Mesothelial cell of epicardium (in vitro differentiated cells): ENCODE measurements at regions not wholly inside any gene's neighbourhood (a gene's known extent, or its start where the extent isn't known, plus 50 kb on each side); places are given as distances from the start of the nearest gene placed in this dataset.

Experiments used
- DNase-seq, 2 experiments: peaks; one replicate each; pipeline ENCODE4 v3.0.0; 2021; ENCODE audit warnings: low spot score in 2 of 2; ENCODE audit not compliant: unreplicated experiment in 2 of 2
- H3K27ac Mint-ChIP-seq: 2 replicates; pipeline ENCODE4 v1.8.0; 2021; ENCODE audit warnings: mixed read lengths
- H3K27me3 Mint-ChIP-seq: 2 replicates; pipeline ENCODE4 v1.8.0; 2021; ENCODE audit warnings: low read depth, mixed read lengths
- H3K36me3 Mint-ChIP-seq: 2 replicates; pipeline ENCODE4 v1.8.0; 2021; ENCODE audit warnings: mixed read lengths
- H3K4me1 Mint-ChIP-seq: 2 replicates; pipeline ENCODE4 v1.8.0; 2021; ENCODE audit warnings: mixed read lengths
- H3K4me3 Mint-ChIP-seq: 2 replicates; pipeline ENCODE4 v1.8.0; 2021; ENCODE audit warnings: mild to moderate bottlenecking, moderate library complexity, mixed read lengths
- H3K9me3 Mint-ChIP-seq: 2 replicates; pipeline ENCODE4 v1.8.0; 2021; ENCODE audit warnings: mixed read lengths
- TF ChIP-seq, protein P1 (sequence below): fragments of 200-600 bp; sonication (generic); IDR thresholded peaks from one replicate; pipeline ENCODE4 v1.5.0; 2021; ENCODE audit warnings: antibody characterized with exemption; ENCODE audit not compliant: unreplicated experiment

DNA sequence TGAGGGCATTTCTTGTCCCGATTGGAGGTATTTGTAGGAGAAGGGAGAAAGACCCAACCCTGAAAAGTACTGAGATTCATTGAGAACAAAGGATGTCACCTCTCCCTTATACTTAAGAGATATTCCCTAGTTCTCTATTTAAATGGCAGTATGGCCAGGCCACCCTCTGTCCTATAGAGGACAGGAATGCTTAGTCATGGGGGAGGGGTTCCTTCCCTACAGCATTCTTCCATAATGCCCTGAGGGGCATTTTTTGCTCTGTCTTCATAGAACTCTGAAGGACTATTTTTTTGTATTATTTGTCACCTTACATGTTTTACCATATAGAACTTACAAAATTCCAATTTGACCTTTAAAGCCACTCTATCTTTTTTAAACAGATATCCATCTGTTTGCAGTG lies 176.3 kb downstream of the TMEM161B start:
- H3K4me3 Mint-ChIP-seq, result no peak overlapping the region
- H3K27ac Mint-ChIP-seq, result no peak overlapping the region
- no peaks in the 10 kb centered on the region for H3K36me3 Mint-ChIP-seq
- TF ChIP-seq, protein P1, sequence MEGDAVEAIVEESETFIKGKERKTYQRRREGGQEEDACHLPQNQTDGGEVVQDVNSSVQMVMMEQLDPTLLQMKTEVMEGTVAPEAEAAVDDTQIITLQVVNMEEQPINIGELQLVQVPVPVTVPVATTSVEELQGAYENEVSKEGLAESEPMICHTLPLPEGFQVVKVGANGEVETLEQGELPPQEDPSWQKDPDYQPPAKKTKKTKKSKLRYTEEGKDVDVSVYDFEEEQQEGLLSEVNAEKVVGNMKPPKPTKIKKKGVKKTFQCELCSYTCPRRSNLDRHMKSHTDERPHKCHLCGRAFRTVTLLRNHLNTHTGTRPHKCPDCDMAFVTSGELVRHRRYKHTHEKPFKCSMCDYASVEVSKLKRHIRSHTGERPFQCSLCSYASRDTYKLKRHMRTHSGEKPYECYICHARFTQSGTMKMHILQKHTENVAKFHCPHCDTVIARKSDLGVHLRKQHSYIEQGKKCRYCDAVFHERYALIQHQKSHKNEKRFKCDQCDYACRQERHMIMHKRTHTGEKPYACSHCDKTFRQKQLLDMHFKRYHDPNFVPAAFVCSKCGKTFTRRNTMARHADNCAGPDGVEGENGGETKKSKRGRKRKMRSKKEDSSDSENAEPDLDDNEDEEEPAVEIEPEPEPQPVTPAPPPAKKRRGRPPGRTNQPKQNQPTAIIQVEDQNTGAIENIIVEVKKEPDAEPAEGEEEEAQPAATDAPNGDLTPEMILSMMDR, result no peak
- H3K9me3 Mint-ChIP-seq, result no peaks in the 10 kb centered on the region
- no peak for DNase-seq
- no peaks in the 10 kb centered on the region for H3K4me1 Mint-ChIP-seq
- no peaks in the 10 kb centered on the region for H3K27me3 Mint-ChIP-seq

DNA sequence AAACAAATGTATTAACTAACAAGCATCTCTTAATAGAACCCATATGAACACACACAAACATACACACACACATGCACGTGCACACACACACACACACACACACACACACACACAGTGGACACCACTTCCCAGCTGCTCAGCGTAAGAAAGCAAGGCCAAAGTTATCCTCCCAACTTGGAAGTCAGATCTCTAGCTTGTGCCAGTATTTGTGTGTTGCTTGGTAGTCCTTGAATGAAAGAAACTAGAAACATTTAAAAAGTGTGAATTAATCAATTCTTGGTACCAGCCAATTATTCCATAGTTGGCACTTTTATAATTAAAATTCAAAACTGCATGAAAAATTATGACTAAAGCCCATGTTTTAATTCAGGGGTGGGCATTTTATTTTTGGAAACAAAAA lies 178.1 kb downstream of the TMEM161B start:
- Mint-ChIP-seq H3K36me3 (no peaks in the 10 kb centered on the region), H3K4me1 (no peaks in the 10 kb centered on the region), H3K27ac (no peak overlapping the region), H3K27me3 (no peaks in the 10 kb centered on the region), H3K4me3 (no peak overlapping the region), H3K9me3 (no peaks in the 10 kb centered on the region)
- TF ChIP-seq, protein P1, result no peak
- no peak for DNase-seq

DNA sequence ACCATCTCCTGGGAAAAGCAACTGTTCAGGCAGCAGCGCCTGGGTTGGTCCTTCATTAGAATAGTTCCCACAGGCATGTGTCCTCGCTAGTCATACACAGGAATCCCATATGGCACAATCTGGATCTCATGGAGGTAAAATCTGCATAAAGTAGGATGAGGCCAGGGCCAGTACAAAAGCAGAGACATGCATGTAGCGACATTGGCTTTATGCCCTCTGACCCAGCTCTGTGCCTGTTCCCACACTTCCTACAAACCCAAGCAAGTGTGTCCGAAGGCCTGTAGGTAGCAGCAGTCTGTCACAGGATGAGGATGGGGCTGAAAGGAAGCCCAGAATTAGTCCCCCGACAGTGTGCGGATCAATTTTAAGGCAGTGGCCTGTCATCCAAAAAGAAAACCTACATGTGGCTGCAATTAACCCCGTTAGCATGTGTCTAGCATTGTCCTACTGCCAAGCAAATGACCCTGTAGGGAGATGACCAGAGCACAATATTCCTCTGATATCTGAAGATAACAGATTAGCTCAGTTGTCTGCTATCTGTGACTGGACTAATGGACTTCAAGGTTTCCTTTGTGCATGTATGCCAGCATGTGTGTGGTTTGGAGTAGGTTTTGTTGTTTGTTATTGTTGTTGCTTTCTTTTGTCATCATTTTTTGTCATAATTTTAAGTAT lies 178.8 kb downstream of the TMEM161B start:
- H3K9me3 Mint-ChIP-seq, result no peaks in the 10 kb centered on the region
- H3K36me3 Mint-ChIP-seq, result no peaks in the 10 kb centered on the region
- H3K27ac Mint-ChIP-seq, result no peak overlapping the region
- DNase-seq, result no peak
- TF ChIP-seq, protein P1, result no peak
- H3K4me3 Mint-ChIP-seq, result no peak overlapping the region
- no peaks in the 10 kb centered on the region for H3K4me1 Mint-ChIP-seq
- no peaks in the 10 kb centered on the region for H3K27me3 Mint-ChIP-seq

DNA sequence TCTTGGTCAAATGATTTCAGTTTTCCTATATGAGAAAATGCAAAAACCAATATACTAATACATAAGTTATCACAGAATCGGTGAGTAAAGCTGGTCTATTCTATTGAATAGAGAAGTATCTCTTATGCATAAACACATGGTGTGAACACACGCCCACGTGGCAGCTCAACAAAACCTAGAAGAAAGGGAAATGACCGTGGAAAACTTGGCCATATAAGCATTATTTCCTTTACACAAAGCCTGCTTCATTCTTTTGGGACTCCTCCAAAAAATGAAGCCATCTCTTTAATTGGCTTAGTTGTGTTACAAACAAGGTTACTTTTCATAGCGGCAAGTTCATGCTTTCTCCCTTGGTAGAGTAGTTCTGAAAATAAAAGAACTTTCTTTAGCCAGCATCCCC lies 183.2 kb downstream of the TMEM161B start:
- no peaks in the 10 kb centered on the region for H3K36me3 Mint-ChIP-seq
- TF ChIP-seq, protein P1, result no peak
- H3K27me3 Mint-ChIP-seq, result no peaks in the 10 kb centered on the region
- no peak for DNase-seq
- no peaks in the 10 kb centered on the region for H3K4me1 Mint-ChIP-seq
- H3K9me3 Mint-ChIP-seq, result no peaks in the 10 kb centered on the region
- H3K4me3 Mint-ChIP-seq, result no peak overlapping the region
- H3K27ac Mint-ChIP-seq, result no peak overlapping the region

DNA sequence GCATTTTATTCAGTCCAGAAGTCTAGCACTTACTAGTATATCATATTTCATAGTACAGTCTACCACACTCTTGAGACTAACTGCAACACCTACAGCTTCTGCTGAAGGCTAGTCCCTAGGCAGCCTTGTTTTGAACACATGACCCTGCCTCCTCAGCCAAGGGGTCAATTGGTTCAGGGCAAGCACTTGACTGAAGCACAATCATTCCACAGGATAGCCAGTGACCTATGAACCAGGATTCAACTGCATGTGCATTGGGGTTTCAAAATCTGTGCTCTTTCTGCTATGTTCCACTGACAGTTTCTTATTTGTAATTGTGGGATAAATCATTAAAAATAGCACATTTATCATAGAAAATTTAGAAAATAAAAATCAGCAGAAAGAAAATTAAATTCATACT lies 186.8 kb downstream of the TMEM161B start:
- no peaks in the 10 kb centered on the region for H3K27me3 Mint-ChIP-seq
- peaks cover 18% of the 10 kb centered on the region for H3K9me3 Mint-ChIP-seq
- TF ChIP-seq, protein P1, result no peak
- no peak for DNase-seq
- no peak overlapping the region for H3K27ac Mint-ChIP-seq
- H3K4me3 Mint-ChIP-seq, result no peak overlapping the region
- no peaks in the 10 kb centered on the region for H3K36me3 Mint-ChIP-seq
- no peaks in the 10 kb centered on the region for H3K4me1 Mint-ChIP-seq

DNA sequence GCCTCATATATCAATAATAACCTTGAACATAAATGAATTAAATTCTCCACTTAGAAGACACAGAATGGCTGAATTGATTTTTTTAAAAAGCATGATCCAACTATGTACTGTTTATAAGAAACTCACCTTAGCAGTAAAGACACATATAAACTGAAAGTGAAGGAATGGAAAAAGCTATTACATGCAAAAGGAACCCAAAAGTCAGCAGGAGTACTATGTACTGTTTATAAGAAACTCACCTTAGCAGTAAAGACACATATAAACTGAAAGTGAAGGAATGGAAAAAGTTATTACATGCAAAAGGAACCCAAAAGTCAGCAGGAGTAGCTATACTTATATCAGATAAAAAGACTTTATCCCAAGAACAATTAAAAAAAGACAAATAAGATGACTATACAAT lies 204.8 kb downstream of the TMEM161B start:
- Mint-ChIP-seq H3K36me3 (no peaks in the 10 kb centered on the region), H3K9me3 (no peaks in the 10 kb centered on the region), H3K27me3 (no peaks in the 10 kb centered on the region), H3K27ac (no peak overlapping the region), H3K4me3 (no peak overlapping the region), H3K4me1 (no peaks in the 10 kb centered on the region)
- no peak for DNase-seq
- TF ChIP-seq, protein P1, result no peak
